HEK293 (cell line): ENCODE measurements at regions not wholly inside any gene's neighbourhood (a gene's known extent, or its start where the extent isn't known, plus 50 kb on each side); places are given as distances from the start of the nearest gene placed in this dataset.

Source experiments
- CTCF ChIP-seq: fragments of 450-650 bp; formaldehyde crosslinking; IDR thresholded peaks from 2 replicates; pipeline ENCODE4 v1.5.1; 2016; ENCODE audit warnings: missing biosample characterization, missing genetic modification characterization
- PRDM1 ChIP-seq: fragments of 450-650 bp; formaldehyde crosslinking; IDR thresholded peaks from 2 replicates; pipeline ENCODE4; 2016; ENCODE audit warnings: missing biosample characterization, missing genetic modification characterization

GRCh38 chr5:10870791-10871190 is 109.8 kb upstream of the DAP start:
- TF ChIP-seq PRDM1 (tag by site-specific recombination): no peak
- TF ChIP-seq CTCF: no peak
